ENCODE measurements at regions not wholly inside any gene's neighbourhood (a gene's known extent, or its start where the extent isn't known, plus 50 kb on each side); places are given as distances from the start of the nearest gene placed in this dataset.

GRCh38 chr5:72662305-72662704 is 154.2 kb upstream of the TNPO1 start:
- TF ChIP-seq, protein P1, sequence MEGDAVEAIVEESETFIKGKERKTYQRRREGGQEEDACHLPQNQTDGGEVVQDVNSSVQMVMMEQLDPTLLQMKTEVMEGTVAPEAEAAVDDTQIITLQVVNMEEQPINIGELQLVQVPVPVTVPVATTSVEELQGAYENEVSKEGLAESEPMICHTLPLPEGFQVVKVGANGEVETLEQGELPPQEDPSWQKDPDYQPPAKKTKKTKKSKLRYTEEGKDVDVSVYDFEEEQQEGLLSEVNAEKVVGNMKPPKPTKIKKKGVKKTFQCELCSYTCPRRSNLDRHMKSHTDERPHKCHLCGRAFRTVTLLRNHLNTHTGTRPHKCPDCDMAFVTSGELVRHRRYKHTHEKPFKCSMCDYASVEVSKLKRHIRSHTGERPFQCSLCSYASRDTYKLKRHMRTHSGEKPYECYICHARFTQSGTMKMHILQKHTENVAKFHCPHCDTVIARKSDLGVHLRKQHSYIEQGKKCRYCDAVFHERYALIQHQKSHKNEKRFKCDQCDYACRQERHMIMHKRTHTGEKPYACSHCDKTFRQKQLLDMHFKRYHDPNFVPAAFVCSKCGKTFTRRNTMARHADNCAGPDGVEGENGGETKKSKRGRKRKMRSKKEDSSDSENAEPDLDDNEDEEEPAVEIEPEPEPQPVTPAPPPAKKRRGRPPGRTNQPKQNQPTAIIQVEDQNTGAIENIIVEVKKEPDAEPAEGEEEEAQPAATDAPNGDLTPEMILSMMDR (IDR thresholded peaks at IDR 0.05; ENCODE audit: low read length) = no peak
- TF ChIP-seq EZH2 (IDR thresholded peaks at IDR 0.05; ENCODE audit: borderline replicate concordance, low read length) = no peak

Data from OCI-LY1 (cell line).